GM23338 (cell line): ENCODE measurements at regions not wholly inside any gene's neighbourhood (a gene's known extent, or its start where the extent isn't known, plus 50 kb on each side); places are given as distances from the start of the nearest gene placed in this dataset.

Source experiments
- ATAC-seq: fragments of 200-7000 bp; cut with Tn5 transposase; 3 replicates; pipeline ENCODE4 v1.9.1; 2020
- DNase-seq: peaks from one replicate; pipeline ENCODE4 v3.0.0-alpha.2; 2015; ENCODE audit warnings: low spot score
- H2AFZ ChIP-seq: fragments of 200-600 bp; sonication (generic); 2 replicates; pipeline ENCODE4 v1.8.0; 2016; ENCODE audit warnings: antibody characterized with exemption, mild to moderate bottlenecking, moderate library complexity
- H3F3A ChIP-seq: fragments of 200-600 bp; sonication (generic); replicated peaks from 2 replicates; pipeline ENCODE4 v1.8.0; 2017; ENCODE audit warnings: antibody characterized with exemption, mixed run types, low read depth
- H3K27ac ChIP-seq: fragments of 200-600 bp; sonication (generic); 2 replicates; pipeline ENCODE4 v1.6.1; 2016; ENCODE audit warnings: low read depth
- H3K27me3 ChIP-seq: fragments of 200-600 bp; sonication (generic); 2 replicates; pipeline ENCODE4 v1.8.0; 2016; ENCODE audit warnings: mild to moderate bottlenecking, mixed run types, moderate library complexity; ENCODE audit not compliant: insufficient read depth
- H3K36me3 ChIP-seq: fragments of 200-600 bp; sonication (generic); 2 replicates; pipeline ENCODE4 v1.8.0; 2016; ENCODE audit warnings: mild to moderate bottlenecking; ENCODE audit not compliant: insufficient read depth
- H3K4me1 ChIP-seq: fragments of 200-600 bp; sonication (generic); 2 replicates; pipeline ENCODE4 v1.8.0; 2016; ENCODE audit warnings: mild to moderate bottlenecking, moderate library complexity; ENCODE audit not compliant: insufficient read depth
- H3K4me2 ChIP-seq: fragments of 200-600 bp; sonication (generic); 2 replicates; pipeline ENCODE4 v1.7.1; 2017; ENCODE audit warnings: mixed run types
- H3K4me3 ChIP-seq: fragments of 200-600 bp; sonication (generic); 2 replicates; pipeline ENCODE4 v1.6.1; 2016; ENCODE audit warnings: mixed run types
- H3K79me2 ChIP-seq: fragments of 200-600 bp; sonication (generic); replicated peaks from 2 replicates; pipeline ENCODE4 v1.8.0; 2017; ENCODE audit warnings: mild to moderate bottlenecking; ENCODE audit not compliant: insufficient read depth
- H3K9me2 ChIP-seq: fragments of 200-600 bp; sonication (generic); 2 replicates; pipeline ENCODE4 v1.8.0; 2017; ENCODE audit not compliant: insufficient read depth
- H4K20me1 ChIP-seq: fragments of 200-600 bp; sonication (generic); replicated peaks from 2 replicates; pipeline ENCODE4 v1.8.0; 2017; ENCODE audit warnings: mild to moderate bottlenecking; ENCODE audit not compliant: insufficient read depth
- H3K27ac Mint-ChIP-seq: 2 replicates; pipeline ENCODE4 v1.8.0; 2020; ENCODE audit warnings: inconsistent platforms, mild to moderate bottlenecking, moderate library complexity, mixed read lengths
- H3K27me3 Mint-ChIP-seq: 3 replicates; pipeline ENCODE4 v1.8.0; 2022; ENCODE audit warnings: low read depth, mild to moderate bottlenecking, moderate library complexity, mixed read lengths, inconsistent platforms; ENCODE audit not compliant: insufficient read depth, poor library complexity
- H3K36me3 Mint-ChIP-seq: 3 replicates; pipeline ENCODE4 v1.8.0; 2021; ENCODE audit warnings: low read depth, mild to moderate bottlenecking, inconsistent platforms, moderate library complexity, mixed read lengths
- H3K4me1 Mint-ChIP-seq: 3 replicates; pipeline ENCODE4 v1.8.0; 2020; ENCODE audit warnings: mild to moderate bottlenecking, inconsistent platforms, mixed read lengths
- H3K4me3 Mint-ChIP-seq: 3 replicates; pipeline ENCODE4 v1.8.0; 2021; ENCODE audit warnings: moderate library complexity, mild to moderate bottlenecking, inconsistent platforms, mixed read lengths
- H3K9me3 Mint-ChIP-seq: 3 replicates; pipeline ENCODE4 v1.8.0; 2020; ENCODE audit warnings: moderate library complexity, mild to moderate bottlenecking, inconsistent platforms, mixed read lengths
- CREB1 ChIP-seq: fragments of 250-450 bp; sonication (Bioruptor Pico); IDR thresholded peaks from 2 replicates; pipeline ENCODE4 v1.5.0; 2020; ENCODE audit warnings: low read depth, mild to moderate bottlenecking, moderate library complexity
- CTCF ChIP-seq, 2 experiments: fragments of 200-600 bp in 1 of 2; sonication (generic) in 1 of 2; conservative IDR thresholded peaks; 2 replicates each; pipeline versions ENCODE4 v1.5.1 to v1.6.1; 2016 to 2017; ENCODE audit warnings: antibody characterized with exemption in 2 of 2, low read depth in 2 of 2, mild to moderate bottlenecking in 2 of 2, moderate library complexity in 1 of 2
- EZH2 ChIP-seq: fragments of 200-600 bp; sonication (generic); IDR thresholded peaks from one replicate; pipeline ENCODE4 v1.8.0; 2017; ENCODE audit warnings: antibody characterized with exemption, mild to moderate bottlenecking, low read depth; ENCODE audit not compliant: unreplicated experiment
- EZH2phosphoT487 ChIP-seq: fragments of 200-600 bp; sonication (generic); IDR thresholded peaks from one replicate; pipeline ENCODE4 v1.8.1; 2018; ENCODE audit warnings: antibody characterized with exemption; ENCODE audit not compliant: unreplicated experiment
- JUNB ChIP-seq: IDR thresholded peaks from one replicate; pipeline ENCODE4 v1.6.1; 2016; ENCODE audit warnings: antibody characterized with exemption; ENCODE audit not compliant: unreplicated experiment
- NANOG ChIP-seq: IDR thresholded peaks from 2 replicates; pipeline ENCODE4 v1.6.1; 2016; ENCODE audit warnings: antibody characterized with exemption, borderline replicate concordance
- POLR2AphosphoS5 ChIP-seq: IDR thresholded peaks from 2 replicates; pipeline ENCODE4 v1.6.1; 2016; ENCODE audit warnings: antibody characterized with exemption, low read depth
- REST ChIP-seq: IDR thresholded peaks from one replicate; pipeline ENCODE4 v1.6.1; 2018; ENCODE audit warnings: antibody characterized with exemption; ENCODE audit not compliant: unreplicated experiment
- STAT1 ChIP-seq: IDR thresholded peaks from one replicate; pipeline ENCODE4 v1.6.1; 2016; ENCODE audit warnings: antibody characterized with exemption; ENCODE audit not compliant: unreplicated experiment
- ZNF114 ChIP-seq: fragments of 250-450 bp; sonication (Bioruptor Pico); IDR thresholded peaks from 2 replicates; pipeline ENCODE4 v1.5.0; 2020; ENCODE audit warnings: mild to moderate bottlenecking, moderate library complexity
- ZNF331 ChIP-seq: fragments of 250-450 bp; sonication (Bioruptor Pico); IDR thresholded peaks from 2 replicates; pipeline ENCODE4 v1.5.0; 2020; ENCODE audit warnings: low read depth, mild to moderate bottlenecking, moderate library complexity
- ZNF462 ChIP-seq: fragments of 250-450 bp; sonication (Bioruptor Pico); IDR thresholded peaks from 2 replicates; pipeline ENCODE4 v1.5.0; 2020; ENCODE audit warnings: mild to moderate bottlenecking, moderate library complexity
- TF ChIP-seq, protein P1 (sequence below): IDR thresholded peaks from 2 replicates; pipeline ENCODE4 v1.6.1; 2016; ENCODE audit warnings: antibody characterized with exemption

- Histone ChIP-seq H3K4me1 (no peaks in the 10 kb centered on the region), H3K4me3 (no peak overlapping the region), H3K27ac (no peak overlapping the region), H3F3A (no peaks in the 10 kb centered on the region), H3K79me2 (no peaks in the 10 kb centered on the region), H3K36me3 (no peaks in the 10 kb centered on the region), H3K27me3 (no peaks in the 10 kb centered on the region), H3K4me2 (no peak overlapping the region), H4K20me1 (no peaks in the 10 kb centered on the region), H3K9me2 (peaks cover 5% of the 10 kb centered on the region; the same call in 1 of the 2 replicates), H2AFZ (no peak overlapping the region)
- Mint-ChIP-seq H3K27ac (no peak overlapping the region), H3K4me1 (no peaks in the 10 kb centered on the region; the same call in 2 of the 3 replicates), H3K27me3 (no peaks in the 10 kb centered on the region), H3K4me3 (no peak overlapping the region), H3K9me3 (no peaks in the 10 kb centered on the region; the same call in 2 of the 3 replicates), H3K36me3 (no peaks in the 10 kb centered on the region)
- TF ChIP-seq EZH2 (no peak), ZNF114 (no peak), CTCF (conservative IDR thresholded peaks at IDR 0.05; ENCODE audit: low read depth in 2 of 2) (no peak), EZH2phosphoT487 (no peak), ZNF462 (no peak), STAT1 (no peak), JUNB (no peak), NANOG (no peak), REST (no peak), ZNF331 (CRISPR knock-in tag) (no peak), POLR2AphosphoS5 (no peak), CREB1 (no peak)
- TF ChIP-seq, protein P1, sequence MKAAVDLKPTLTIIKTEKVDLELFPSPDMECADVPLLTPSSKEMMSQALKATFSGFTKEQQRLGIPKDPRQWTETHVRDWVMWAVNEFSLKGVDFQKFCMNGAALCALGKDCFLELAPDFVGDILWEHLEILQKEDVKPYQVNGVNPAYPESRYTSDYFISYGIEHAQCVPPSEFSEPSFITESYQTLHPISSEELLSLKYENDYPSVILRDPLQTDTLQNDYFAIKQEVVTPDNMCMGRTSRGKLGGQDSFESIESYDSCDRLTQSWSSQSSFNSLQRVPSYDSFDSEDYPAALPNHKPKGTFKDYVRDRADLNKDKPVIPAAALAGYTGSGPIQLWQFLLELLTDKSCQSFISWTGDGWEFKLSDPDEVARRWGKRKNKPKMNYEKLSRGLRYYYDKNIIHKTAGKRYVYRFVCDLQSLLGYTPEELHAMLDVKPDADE: no peak
- DNase-seq (no peak), ATAC-seq (no peak)
Measured at GRCh38 chr15:39499042-39499441, 81.8 kb upstream of the THBS1 start.
